ENCODE measurements at regions not wholly inside any gene's neighbourhood (a gene's known extent, or its start where the extent isn't known, plus 50 kb on each side); places are given as distances from the start of the nearest gene placed in this dataset.

GRCh38 chrX:42017971-42018370, 94.6 kb upstream of the CASK start:
- no peak for TF ChIP-seq CTCF (IDR thresholded peaks at IDR 0.05)
- no peak for TF ChIP-seq USF2 (CRISPR knock-in tag; IDR thresholded peaks at IDR 0.05)
- TF ChIP-seq NFATC4 (CRISPR knock-in tag; IDR thresholded peaks at IDR 0.05), result no peak
- no peak for TF ChIP-seq USF1 (CRISPR knock-in tag; IDR thresholded peaks at IDR 0.05)
